NT2/D1 (cell line): ENCODE measurements at regions not wholly inside any gene's neighbourhood (a gene's known extent, or its start where the extent isn't known, plus 50 kb on each side); places are given as distances from the start of the nearest gene placed in this dataset.

ENCODE experiments used
- YY1 ChIP-seq: IDR thresholded peaks from 2 replicates; pipeline ENCODE4 v1.6.1; 2011; ENCODE audit not compliant: insufficient read length, insufficient read depth
- ZNF274 ChIP-seq: IDR thresholded peaks from 2 replicates; pipeline ENCODE4 v1.6.1; 2011; ENCODE audit warnings: mild to moderate bottlenecking, low read depth, low read length

- no peak for TF ChIP-seq YY1
- no peak for TF ChIP-seq ZNF274
Observed at GRCh38 chr14:49989966-49990365, 97.1 kb downstream of the ARF6 start.
